Spleen (tissue), 11 donors: ENCODE measurements at regions not wholly inside any gene's neighbourhood (a gene's known extent, or its start where the extent isn't known, plus 50 kb on each side); places are given as distances from the start of the nearest gene placed in this dataset.

Experiments used
- DNase-seq: peaks from one replicate; pipeline ENCODE4 v3.0.0-alpha.2; 2020
- H3K27ac ChIP-seq, 8 donors: fragments of 200-600 bp; sonication (generic) in 7 of 8; 1 replicate in 4 of 8; 2 replicates in 4 of 8; pipeline versions ENCODE4 v1.5.0 to v1.8.0; 2016 to 2021; ENCODE audit warnings: inconsistent platforms in 4 of 8, mild to moderate bottlenecking in 4 of 8, moderate library complexity in 1 of 8
- H3K27me3 ChIP-seq, 7 donors: fragments of 200-600 bp; sonication (generic) in 6 of 7; replicated peaks in 1 of 7; 1 replicate in 4 of 7; 2 replicates in 3 of 7; pipeline versions ENCODE4 v1.5.0 to v1.8.0; 2016 to 2021; ENCODE audit warnings: inconsistent platforms in 3 of 7, mild to moderate bottlenecking in 1 of 7
- H3K36me3 ChIP-seq, 6 donors: fragments of 200-600 bp; sonication (generic) in 5 of 6; 1 replicate in 4 of 6; 2 replicates in 2 of 6; pipeline versions ENCODE4 v1.5.0 to v1.8.0; 2016 to 2021; ENCODE audit warnings: inconsistent platforms in 2 of 6
- H3K4me1 ChIP-seq, 6 donors: fragments of 200-600 bp; sonication (generic) in 5 of 6; 1 replicate in 3 of 6; 2 replicates in 3 of 6; pipeline versions ENCODE4 v1.5.0 to v1.8.0; 2016 to 2021; ENCODE audit warnings: inconsistent platforms in 3 of 6
- H3K4me3 ChIP-seq, 8 donors: fragments of 200-600 bp; sonication (generic) in 7 of 8; 1 replicate in 4 of 8; 2 replicates in 4 of 8; pipeline versions ENCODE4 v1.5.0 to v1.8.0; 2016 to 2021; ENCODE audit warnings: inconsistent platforms in 4 of 8, mild to moderate bottlenecking in 4 of 8, moderate library complexity in 2 of 8
- H3K9me3 ChIP-seq, 8 donors: fragments of 200-600 bp; sonication (generic) in 7 of 8; 1 replicate in 4 of 8; 2 replicates in 4 of 8; pipeline versions ENCODE4 v1.5.0 to v1.8.0; 2016 to 2021; ENCODE audit warnings: inconsistent platforms in 4 of 8
- CTCF ChIP-seq, 11 experiments: fragments of 200-600 bp in 7 of 11; fragments of 450-650 bp in 4 of 11; sonication (generic) in 4 of 11; IDR thresholded peaks in 8 of 11; conservative IDR thresholded peaks in 3 of 11; 1 replicate in 7 of 11; 2 replicates in 4 of 11; pipeline versions ENCODE4 v1.4.0 to v1.8.0; 2016 to 2021; ENCODE audit warnings: antibody characterized with exemption in 11 of 11, inconsistent platforms in 4 of 11, mild to moderate bottlenecking in 1 of 11
- POLR2A ChIP-seq, 3 donors: fragments of 450-650 bp; IDR thresholded peaks; one replicate each; pipeline ENCODE4 v1.5.1; 2017; ENCODE audit warnings: antibody characterized with exemption in 3 of 3, mild to moderate bottlenecking in 1 of 3
- POLR2AphosphoS5 ChIP-seq, 3 donors: sonication (generic); formaldehyde crosslinking; IDR thresholded peaks; one replicate each; pipeline ENCODE4 v1.5.1; 2017; ENCODE audit warnings: antibody characterized with exemption in 3 of 3
- WGBS, 5 donors: extraction: QIAGEN DNeasy Blood & Tissue Kit in 3 of 5; methylation state at CpG; one replicate each; pipeline versions ENCODE4 v1.1.5 to v1.1.7; 2013 to 2018; 5-methylcytosine and 5-hydroxymethylcytosine counted together
- intact Hi-C: fragments of 100-400 bp; cut with DNase I; formaldehyde crosslinking; loops from one replicate; pipeline ENCODE4 v1.15.0; 2023; ENCODE audit warnings: low total_unique reads
- donor health status: healthy with polysubstance abuse.
- donor health status: DM: no; HTN: no; CAD: no; lungs with moderate emphysema.
- donor health status: DM: no; HTN: no; CAD: no.
- donor health status: Bipolar disorder and iron deficiency.
- donor health status: healthy.
- donor health status: DM: no; HTN: no; CAD: no.
- donor health status: DM: yes; HTN: yes; CAD: no.

GRCh38 chr10:100670828-100671479 lies 74.4 kb upstream of the PAX2 start:
- DNase-seq, result peak; percentile 89
- Histone ChIP-seq H3K9me3 (no peaks in the 10 kb centered on the region), H3K4me1 (peaks cover 3 to 10% (median 8%) of the 10 kb centered on the region in 6 donors), H3K36me3 (no peaks in the 10 kb centered on the region), H3K4me3 (peak overlapping the region in 2 of 8 donors; percentile 9 to 43), H3K27ac (no peak overlapping the region), H3K27me3 (peaks cover 5 to 100% (median 67%) of the 10 kb centered on the region in 7 donors)
- TF ChIP-seq POLR2A (IDR thresholded peaks at IDR 0.05) (no peak), POLR2AphosphoS5 (IDR thresholded peaks at IDR 0.05) (peak in 1 of 3 donors; percentile 16), CTCF (IDR thresholded peaks at IDR 0.05 in 8 of 11, conservative IDR thresholded peaks at IDR 0.05 in 3 of 11) (peak in 9 of 11 experiments; percentile 16 to 94 (median 86))
- 5 to 8% (median 6%) methylated on average over 27 to 54 of the region's 54 CpGs for WGBS, 5 donors
- intact Hi-C loops, result loop anchor here (5.0 kb wide), 1 partner anchor 206 kb away; no protein-coding TSS in a partner anchor

GRCh38 chr10:100672199-100672598 lies 73.2 kb upstream of the PAX2 start:
- DNase-seq, result no peak
- Histone ChIP-seq H3K4me1 (peaks cover 3 to 10% (median 8%) of the 10 kb centered on the region in 6 donors), H3K4me3 (no peak overlapping the region), H3K27ac (no peak overlapping the region), H3K9me3 (no peaks in the 10 kb centered on the region), H3K36me3 (no peaks in the 10 kb centered on the region), H3K27me3 (peaks cover 5 to 96% (median 64%) of the 10 kb centered on the region in 7 donors)
- 87 to 90% (median 88%) methylated on average over 3 of the region's 3 CpGs for WGBS, 5 donors
- intact Hi-C loops, result loop anchor here (5.0 kb wide), 1 partner anchor 205 kb away; no protein-coding TSS in a partner anchor
- no peak for TF ChIP-seq POLR2AphosphoS5 (IDR thresholded peaks at IDR 0.05)
- no peak for TF ChIP-seq CTCF (IDR thresholded peaks at IDR 0.05 in 8 of 11, conservative IDR thresholded peaks at IDR 0.05 in 3 of 11)
- no peak for TF ChIP-seq POLR2A (IDR thresholded peaks at IDR 0.05)

- peaks cover 0 to 96% (median 58%) of the 10 kb centered on the region in 7 donors for H3K27me3 ChIP-seq
- WGBS, 5 donors, result 71 to 81% (median 72%) methylated on average over 6 of the region's 6 CpGs
- peaks cover 0 to 5% (median 4%) of the 10 kb centered on the region in 6 donors for H3K4me1 ChIP-seq
- intact Hi-C loops, result no loop called here
- H3K36me3 ChIP-seq, result no peaks in the 10 kb centered on the region
- peak; percentile 8 for DNase-seq
- H3K27ac ChIP-seq, result no peak overlapping the region
- no peaks in the 10 kb centered on the region for H3K9me3 ChIP-seq
- no peak overlapping the region for H3K4me3 ChIP-seq
- TF ChIP-seq POLR2A (IDR thresholded peaks at IDR 0.05) (no peak), POLR2AphosphoS5 (IDR thresholded peaks at IDR 0.05) (no peak), CTCF (IDR thresholded peaks at IDR 0.05 in 8 of 11, conservative IDR thresholded peaks at IDR 0.05 in 3 of 11) (no peak)
Observed at GRCh38 chr10:100677290-100677945, 68.0 kb upstream of the PAX2 start.

- intact Hi-C loops, result no loop called here
- Histone ChIP-seq H3K9me3 (no peaks in the 10 kb centered on the region), H3K27ac (no peak overlapping the region), H3K27me3 (peaks cover 0 to 96% (median 58%) of the 10 kb centered on the region in 7 donors), H3K36me3 (no peaks in the 10 kb centered on the region), H3K4me3 (no peak overlapping the region), H3K4me1 (peaks cover 0 to 5% (median 4%) of the 10 kb centered on the region in 6 donors)
- no peak for TF ChIP-seq POLR2AphosphoS5 (IDR thresholded peaks at IDR 0.05)
- no peak for TF ChIP-seq CTCF (IDR thresholded peaks at IDR 0.05 in 8 of 11, conservative IDR thresholded peaks at IDR 0.05 in 3 of 11)
- no peak for TF ChIP-seq POLR2A (IDR thresholded peaks at IDR 0.05)
- DNase-seq, result no peak
- WGBS, 5 donors, result 29 to 36% (median 32%) methylated on average over 3 of the region's 3 CpGs
Observed at GRCh38 chr10:100679327-100679726, 66.1 kb upstream of the PAX2 start.
